ENCODE measurements at regions not wholly inside any gene's neighbourhood (a gene's known extent, or its start where the extent isn't known, plus 50 kb on each side); places are given as distances from the start of the nearest gene placed in this dataset.

DNA sequence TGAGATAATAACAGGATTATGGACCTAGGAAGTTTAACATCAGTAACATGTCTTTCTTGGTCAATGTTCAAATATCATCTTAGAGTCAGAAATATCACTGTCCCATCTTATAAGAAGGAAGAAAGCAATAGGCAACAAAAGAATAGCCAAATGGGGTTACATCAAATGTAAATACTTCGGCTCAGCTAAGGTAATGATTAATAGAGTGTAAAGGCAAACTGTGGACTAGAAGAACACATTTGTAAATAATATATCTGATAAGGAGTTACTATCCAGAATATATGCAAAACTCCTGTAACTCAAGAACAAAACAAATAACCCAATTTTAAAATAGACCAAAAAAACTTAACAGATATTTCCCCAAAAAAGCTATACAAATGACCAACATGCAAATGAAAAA lies 630.3 kb downstream of the RPS29 start:
- TF ChIP-seq, protein P1, sequence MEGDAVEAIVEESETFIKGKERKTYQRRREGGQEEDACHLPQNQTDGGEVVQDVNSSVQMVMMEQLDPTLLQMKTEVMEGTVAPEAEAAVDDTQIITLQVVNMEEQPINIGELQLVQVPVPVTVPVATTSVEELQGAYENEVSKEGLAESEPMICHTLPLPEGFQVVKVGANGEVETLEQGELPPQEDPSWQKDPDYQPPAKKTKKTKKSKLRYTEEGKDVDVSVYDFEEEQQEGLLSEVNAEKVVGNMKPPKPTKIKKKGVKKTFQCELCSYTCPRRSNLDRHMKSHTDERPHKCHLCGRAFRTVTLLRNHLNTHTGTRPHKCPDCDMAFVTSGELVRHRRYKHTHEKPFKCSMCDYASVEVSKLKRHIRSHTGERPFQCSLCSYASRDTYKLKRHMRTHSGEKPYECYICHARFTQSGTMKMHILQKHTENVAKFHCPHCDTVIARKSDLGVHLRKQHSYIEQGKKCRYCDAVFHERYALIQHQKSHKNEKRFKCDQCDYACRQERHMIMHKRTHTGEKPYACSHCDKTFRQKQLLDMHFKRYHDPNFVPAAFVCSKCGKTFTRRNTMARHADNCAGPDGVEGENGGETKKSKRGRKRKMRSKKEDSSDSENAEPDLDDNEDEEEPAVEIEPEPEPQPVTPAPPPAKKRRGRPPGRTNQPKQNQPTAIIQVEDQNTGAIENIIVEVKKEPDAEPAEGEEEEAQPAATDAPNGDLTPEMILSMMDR (conservative IDR thresholded peaks at IDR 0.05; ENCODE audit: low read depth, low read length), result no peak
- TF ChIP-seq EZH2 (IDR thresholded peaks at IDR 0.05; ENCODE audit: borderline replicate concordance, low read depth, low read length, poor library complexity, severe bottlenecking), result no peak
